ENCODE measurements at regions not wholly inside any gene's neighbourhood (a gene's known extent, or its start where the extent isn't known, plus 50 kb on each side); places are given as distances from the start of the nearest gene placed in this dataset.

GRCh38 chr7:114830952-114831351 lies 90.9 kb upstream of the MDFIC start:
- H3K27me3 ChIP-seq (ENCODE audit: insufficient read depth, low read depth, severe bottlenecking): no peaks in the 10 kb centered on the region
- no peaks in the 10 kb centered on the region for H3K36me3 ChIP-seq
- H3K27ac ChIP-seq: no peak overlapping the region
- DNase-seq: no peak
- H3K9me3 ChIP-seq (ENCODE audit: severe bottlenecking): no peaks in the 10 kb centered on the region
- TF ChIP-seq CTCF (IDR thresholded peaks at IDR 0.05; ENCODE audit: low read depth, low read length): no peak
- H3K4me3 ChIP-seq (ENCODE audit: low read depth, low read length): no peak overlapping the region

GRCh38 chr7:114832906-114833595 lies 88.8 kb upstream of the MDFIC start:
- Histone ChIP-seq H3K27me3 (ENCODE audit: insufficient read depth, low read depth, severe bottlenecking) (no peaks in the 10 kb centered on the region), H3K9me3 (ENCODE audit: severe bottlenecking) (no peaks in the 10 kb centered on the region), H3K36me3 (no peaks in the 10 kb centered on the region), H3K27ac (no peak overlapping the region), H3K4me3 (ENCODE audit: low read depth, low read length) (no peak overlapping the region)
- DNase-seq: no peak
- TF ChIP-seq CTCF (IDR thresholded peaks at IDR 0.05; ENCODE audit: low read depth, low read length): no peak

GRCh38 chr7:114835303-114835702 lies 86.6 kb upstream of the MDFIC start:
- no peaks in the 10 kb centered on the region for H3K9me3 ChIP-seq (ENCODE audit: severe bottlenecking)
- no peak overlapping the region for H3K27ac ChIP-seq
- no peaks in the 10 kb centered on the region for H3K27me3 ChIP-seq (ENCODE audit: insufficient read depth, low read depth, severe bottlenecking)
- no peak overlapping the region for H3K4me3 ChIP-seq (ENCODE audit: low read depth, low read length)
- no peak for TF ChIP-seq CTCF (IDR thresholded peaks at IDR 0.05; ENCODE audit: low read depth, low read length)
- no peak for DNase-seq
- no peaks in the 10 kb centered on the region for H3K36me3 ChIP-seq

- H3K4me3 ChIP-seq (ENCODE audit: low read depth, low read length): no peak overlapping the region
- H3K27me3 ChIP-seq (ENCODE audit: insufficient read depth, low read depth, severe bottlenecking): no peaks in the 10 kb centered on the region
- DNase-seq: no peak
- H3K36me3 ChIP-seq: no peaks in the 10 kb centered on the region
- no peaks in the 10 kb centered on the region for H3K9me3 ChIP-seq (ENCODE audit: severe bottlenecking)
- no peak for TF ChIP-seq CTCF (IDR thresholded peaks at IDR 0.05; ENCODE audit: low read depth, low read length)
- H3K27ac ChIP-seq: no peak overlapping the region
These were observed 86.0 kb upstream of the MDFIC start for GRCh38 chr7:114835861-114836260.

- no peak for TF ChIP-seq CTCF (IDR thresholded peaks at IDR 0.05; ENCODE audit: low read depth, low read length)
- no peak overlapping the region for H3K4me3 ChIP-seq (ENCODE audit: low read depth, low read length)
- H3K36me3 ChIP-seq: no peaks in the 10 kb centered on the region
- no peaks in the 10 kb centered on the region for H3K9me3 ChIP-seq (ENCODE audit: severe bottlenecking)
- no peaks in the 10 kb centered on the region for H3K27me3 ChIP-seq (ENCODE audit: insufficient read depth, low read depth, severe bottlenecking)
- DNase-seq: no peak
- H3K27ac ChIP-seq: no peak overlapping the region
These were observed 79.3 kb upstream of the MDFIC start for GRCh38 chr7:114842551-114843065.

- Histone ChIP-seq H3K9me3 (ENCODE audit: severe bottlenecking) (no peaks in the 10 kb centered on the region), H3K27ac (no peak overlapping the region), H3K4me3 (ENCODE audit: low read depth, low read length) (no peak overlapping the region), H3K36me3 (no peaks in the 10 kb centered on the region), H3K27me3 (ENCODE audit: insufficient read depth, low read depth, severe bottlenecking) (no peaks in the 10 kb centered on the region)
- DNase-seq: no peak
- TF ChIP-seq CTCF (IDR thresholded peaks at IDR 0.05; ENCODE audit: low read depth, low read length): no peak
These were observed 78.8 kb upstream of the MDFIC start for GRCh38 chr7:114843102-114843501.
